GM12874 (cell line): ENCODE measurements at regions not wholly inside any gene's neighbourhood (a gene's known extent, or its start where the extent isn't known, plus 50 kb on each side); places are given as distances from the start of the nearest gene placed in this dataset.

Experiments
- CTCF ChIP-seq: IDR thresholded peaks from 2 replicates; pipeline ENCODE4 v1.5.1; 2011; ENCODE audit warnings: low read depth, mild to moderate bottlenecking, control low read depth, low read length, moderate library complexity; ENCODE audit not compliant: insufficient read depth

- no peak for TF ChIP-seq CTCF
These were observed 194.9 kb upstream of the TPK1 start for GRCh38 chr7:145030754-145031153.

GRCh38 chr7:145020454-145020853 lies 184.6 kb upstream of the TPK1 start:
- no peak for TF ChIP-seq CTCF

- no peak for TF ChIP-seq CTCF
These were observed 180.2 kb upstream of the TPK1 start for GRCh38 chr7:145016068-145016467.

- TF ChIP-seq CTCF = no peak
These were observed 174.0 kb upstream of the TPK1 start for GRCh38 chr7:145009876-145010275.

- TF ChIP-seq CTCF = no peak
These were observed 169.7 kb upstream of the TPK1 start for GRCh38 chr7:145005601-145006000.

- TF ChIP-seq CTCF = no peak
These were observed 161.7 kb upstream of the TPK1 start for GRCh38 chr7:144997512-144997911.

GRCh38 chr7:144995495-144995894 lies 159.6 kb upstream of the TPK1 start:
- no peak for TF ChIP-seq CTCF

- TF ChIP-seq CTCF = no peak
These were observed 155.2 kb upstream of the TPK1 start for GRCh38 chr7:144991041-144991440.
